ENCODE measurements at regions not wholly inside any gene's neighbourhood (a gene's known extent, or its start where the extent isn't known, plus 50 kb on each side); places are given as distances from the start of the nearest gene placed in this dataset.

- TF ChIP-seq CTCF (conservative IDR thresholded peaks at IDR 0.05; ENCODE audit: low read depth, low read length), result no peak
- TF ChIP-seq CEBPB (IDR thresholded peaks at IDR 0.05; ENCODE audit: low read depth, low read length), result no peak
- TF ChIP-seq RAD21 (IDR thresholded peaks at IDR 0.05; ENCODE audit: low read length), result no peak
- no peak for TF ChIP-seq POLR2A (IDR thresholded peaks at IDR 0.05; ENCODE audit: low read depth, low read length)
- no peak for TF ChIP-seq SMC3 (IDR thresholded peaks at IDR 0.05; ENCODE audit: low read depth, low read length)
- TF ChIP-seq CHD1 (IDR thresholded peaks at IDR 0.05; ENCODE audit: low read depth, low read length), result no peak
- no peak for TF ChIP-seq RFX5 (IDR thresholded peaks at IDR 0.05; ENCODE audit: low read depth, low read length)
- TF ChIP-seq MAZ (IDR thresholded peaks at IDR 0.05; ENCODE audit: borderline replicate concordance, low read depth, low read length), result no peak
- TF ChIP-seq, protein P1, sequence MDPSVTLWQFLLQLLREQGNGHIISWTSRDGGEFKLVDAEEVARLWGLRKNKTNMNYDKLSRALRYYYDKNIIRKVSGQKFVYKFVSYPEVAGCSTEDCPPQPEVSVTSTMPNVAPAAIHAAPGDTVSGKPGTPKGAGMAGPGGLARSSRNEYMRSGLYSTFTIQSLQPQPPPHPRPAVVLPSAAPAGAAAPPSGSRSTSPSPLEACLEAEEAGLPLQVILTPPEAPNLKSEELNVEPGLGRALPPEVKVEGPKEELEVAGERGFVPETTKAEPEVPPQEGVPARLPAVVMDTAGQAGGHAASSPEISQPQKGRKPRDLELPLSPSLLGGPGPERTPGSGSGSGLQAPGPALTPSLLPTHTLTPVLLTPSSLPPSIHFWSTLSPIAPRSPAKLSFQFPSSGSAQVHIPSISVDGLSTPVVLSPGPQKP (IDR thresholded peaks at IDR 0.05; ENCODE audit: borderline replicate concordance, low read depth, low read length), result no peak
- TF ChIP-seq MXI1 (IDR thresholded peaks at IDR 0.05; ENCODE audit: borderline replicate concordance, low read depth, low read length), result no peak
Measured at GRCh38 chr17:49914096-49914490, 54.9 kb upstream of the DLX4 start.

Measured in IMR-90 (cell line).